CD14-positive monocyte (primary cell): ENCODE measurements at regions not wholly inside any gene's neighbourhood (a gene's known extent, or its start where the extent isn't known, plus 50 kb on each side); places are given as distances from the start of the nearest gene placed in this dataset.
"Not testable (repeated sequence)": the region's sequence is repeated elsewhere in the genome, so short reads cannot be mapped to it uniquely, and the experiment has no call there.

Source experiments
- DNase-seq, 3 donors: peaks; one replicate each; pipeline ENCODE4 v3.0.0-alpha.2; 2011 to 2022
- H2AFZ ChIP-seq: 2 replicates; pipeline ENCODE4 v1.6.0; 2012; ENCODE audit warnings: mild to moderate bottlenecking, low read depth, low read length, inconsistent platforms; ENCODE audit not compliant: insufficient read depth, poor library complexity, severe bottlenecking
- H3K27ac ChIP-seq, 2 donors: 1 replicate in 1 of 2; 2 replicates in 1 of 2; pipeline ENCODE4 v1.5.1; 2012 to 2013; ENCODE audit warnings: low read length in 2 of 2, control low read depth in 1 of 2, inconsistent platforms in 1 of 2, low read depth in 1 of 2, mild to moderate bottlenecking in 1 of 2
- H3K27me3 ChIP-seq, 2 donors: one replicate each; pipeline versions ENCODE4 v1.6.0 to v1.6.1; 2011 to 2013; ENCODE audit warnings: low read length in 2 of 2; ENCODE audit not compliant: control insufficient read depth in 2 of 2, insufficient read depth in 2 of 2
- H3K36me3 ChIP-seq, 2 donors: replicated peaks in 1 of 2; 1 replicate in 1 of 2; 2 replicates in 1 of 2; pipeline versions ENCODE4 v1.5.1 to v1.6.1; 2012 to 2013; ENCODE audit warnings: low read length in 2 of 2, control low read depth in 1 of 2, inconsistent platforms in 1 of 2, mild to moderate bottlenecking in 1 of 2; ENCODE audit not compliant: insufficient read depth in 2 of 2, control insufficient read depth in 1 of 2
- H3K4me1 ChIP-seq, 2 donors: 1 replicate in 1 of 2; 2 replicates in 1 of 2; pipeline versions ENCODE4 v1.5.1 to v1.6.1; 2012 to 2013; ENCODE audit warnings: low read length in 2 of 2, control low read depth in 1 of 2, inconsistent platforms in 1 of 2, mild to moderate bottlenecking in 1 of 2, moderate library complexity in 1 of 2; ENCODE audit not compliant: insufficient read depth in 2 of 2, control insufficient read depth in 1 of 2
- H3K4me2 ChIP-seq: replicated peaks from 2 replicates; pipeline ENCODE3; 2012; ENCODE audit warnings: low read length, moderate library complexity, mild to moderate bottlenecking; ENCODE audit not compliant: poor library complexity, severe bottlenecking; ENCODE audit errors: extremely low read depth
- H3K4me3 ChIP-seq, 3 experiments: fragments of 200-600 bp in 1 of 3; sonication (generic) in 1 of 3; replicated peaks in 1 of 3; 1 replicate in 2 of 3; 2 replicates in 1 of 3; pipeline ENCODE4 v1.5.1; 2011 to 2013; ENCODE audit warnings: low read length in 3 of 3, mild to moderate bottlenecking in 3 of 3, control low read depth in 2 of 3, low read depth in 2 of 3, inconsistent platforms in 1 of 3, moderate library complexity in 1 of 3
- H3K79me2 ChIP-seq: 2 replicates; pipeline ENCODE4 v1.6.0; 2012; ENCODE audit warnings: mild to moderate bottlenecking, control low read depth, inconsistent platforms, low read length, moderate library complexity; ENCODE audit not compliant: insufficient read depth
- H3K9ac ChIP-seq: 2 replicates; pipeline ENCODE4 v1.6.0; 2017; ENCODE audit warnings: low read length, mild to moderate bottlenecking; ENCODE audit not compliant: insufficient read depth, poor library complexity, severe bottlenecking
- H3K9me3 ChIP-seq, 2 donors: replicated peaks in 1 of 2; 1 replicate in 1 of 2; 2 replicates in 1 of 2; pipeline versions ENCODE4 v1.5.1 to v1.6.1; 2012 to 2013; ENCODE audit warnings: low read length in 2 of 2, control low read depth in 1 of 2; ENCODE audit not compliant: control insufficient read depth in 1 of 2, insufficient read depth in 1 of 2
- H4K20me1 ChIP-seq: 2 replicates; pipeline ENCODE4 v1.6.0; 2012; ENCODE audit warnings: mild to moderate bottlenecking, low read length, control low read depth, moderate library complexity; ENCODE audit not compliant: insufficient read depth
- H3K27ac Mint-ChIP-seq, 7 donors: one replicate each; pipeline ENCODE4 v1.8.0; 2020; ENCODE audit warnings: mild to moderate bottlenecking in 7 of 7, mixed read lengths in 7 of 7, moderate library complexity in 6 of 7, inconsistent platforms in 2 of 7
- H3K27me3 Mint-ChIP-seq, 3 donors: one replicate each; pipeline ENCODE4 v1.8.0; 2021 to 2022; ENCODE audit warnings: low read depth in 3 of 3, mild to moderate bottlenecking in 3 of 3, mixed read lengths in 3 of 3, moderate library complexity in 3 of 3, inconsistent platforms in 1 of 3
- H3K36me3 Mint-ChIP-seq, 2 donors: one replicate each; pipeline ENCODE4 v1.8.0; 2020; ENCODE audit warnings: mixed read lengths in 2 of 2, inconsistent platforms in 1 of 2, mild to moderate bottlenecking in 1 of 2
- H3K4me1 Mint-ChIP-seq: one replicate; pipeline ENCODE4 v1.8.0; 2020; ENCODE audit warnings: mild to moderate bottlenecking, mixed read lengths
- H3K4me3 Mint-ChIP-seq, 2 donors: one replicate each; pipeline ENCODE4 v1.8.0; 2020; ENCODE audit warnings: mild to moderate bottlenecking in 2 of 2, mixed read lengths in 2 of 2, moderate library complexity in 1 of 2
- H3K9me3 Mint-ChIP-seq, 7 donors: one replicate each; pipeline ENCODE4 v1.8.0; 2020 to 2022; ENCODE audit warnings: mixed read lengths in 7 of 7, mild to moderate bottlenecking in 6 of 7, moderate library complexity in 6 of 7, inconsistent platforms in 2 of 7
- CTCF ChIP-seq: fragments of 200-600 bp; IDR thresholded peaks from one replicate; pipeline ENCODE4 v1.8.0; 2022; ENCODE audit warnings: antibody characterized with exemption, mild to moderate bottlenecking
- WGBS: methylation state at CpG from one replicate; pipeline ENCODE4 v1.1.5; 2013; ENCODE audit warnings: missing lambda C conversion rate; ENCODE audit not compliant: insufficient coverage; 5-methylcytosine and 5-hydroxymethylcytosine counted together
- intact Hi-C, 2 donors: fragments of 100-400 bp; cut with micrococcal nuclease; formaldehyde crosslinking; loops; one replicate each; pipeline versions ENCODE4 v1.15.0 to v1.15.1; 2023

- Histone ChIP-seq H3K27ac (no peak overlapping the region), H4K20me1 (no peaks in the 10 kb centered on the region), H3K36me3 (no peaks in the 10 kb centered on the region), H2AFZ (no peak overlapping the region), H3K4me2 (no peak overlapping the region), H3K4me1 (no peaks in the 10 kb centered on the region), H3K4me3 (no peak overlapping the region), H3K27me3 (no peaks in the 10 kb centered on the region), H3K9me3 (no peaks in the 10 kb centered on the region), H3K9ac (no peak overlapping the region), H3K79me2 (no peaks in the 10 kb centered on the region)
- peaks cover 0 to 7% (median 3%) of the 10 kb centered on the region in 7 donors for H3K9me3 Mint-ChIP-seq
- no peak for TF ChIP-seq CTCF
- H3K4me1 Mint-ChIP-seq: no peaks in the 10 kb centered on the region
- intact Hi-C loops: no loop called here
- WGBS: no CpG with 5 or more reads among the region's 1 CpG
- H3K27ac Mint-ChIP-seq: no peak overlapping the region
- H3K36me3 Mint-ChIP-seq: no peaks in the 10 kb centered on the region
- no peak for DNase-seq
- H3K27me3 Mint-ChIP-seq: peaks cover 0 to 3% (median 2%) of the 10 kb centered on the region in 3 donors
- H3K4me3 Mint-ChIP-seq: no peak overlapping the region
Measured at GRCh38 chr4:120001850-120002249, 64.8 kb downstream of the MAD2L1 start.

DNA sequence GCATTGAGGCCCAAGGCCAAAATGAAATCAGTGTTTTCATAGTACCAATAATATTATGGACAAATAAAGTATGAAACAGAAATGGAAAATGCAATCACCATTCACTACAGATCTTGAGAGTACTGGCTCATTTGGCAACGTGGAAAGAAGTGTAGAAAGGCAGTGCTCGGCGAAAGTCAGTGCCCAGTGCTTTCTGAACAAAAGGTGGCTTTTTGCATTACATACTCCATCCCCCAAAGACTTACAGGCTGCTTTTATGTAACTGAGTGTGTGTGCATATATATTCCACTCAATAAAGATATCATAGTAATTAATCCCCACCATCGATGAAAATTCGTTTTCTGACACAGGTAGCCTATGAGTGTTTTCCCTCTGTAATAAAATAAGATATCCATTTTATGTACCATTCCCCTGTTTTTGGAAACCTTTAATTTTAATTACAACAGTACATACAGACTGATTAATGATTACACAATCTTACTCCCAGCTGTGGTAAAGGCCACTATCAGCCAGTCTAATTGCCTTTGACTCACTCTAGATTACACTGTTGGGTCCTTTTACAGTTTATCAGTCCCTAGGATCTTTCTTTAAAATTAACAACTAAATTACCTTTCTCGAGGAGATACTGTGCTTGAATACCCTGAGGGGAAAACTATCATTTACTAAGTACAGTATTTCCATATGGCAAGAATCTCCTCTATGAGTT lies 65.9 kb downstream of the MAD2L1 start:
- H3K4me2 ChIP-seq: no peak overlapping the region
- H3K27me3 ChIP-seq: no peaks in the 10 kb centered on the region
- no peaks in the 10 kb centered on the region for H3K36me3 ChIP-seq
- no peak overlapping the region for H2AFZ ChIP-seq
- no peaks in the 10 kb centered on the region for H4K20me1 ChIP-seq
- H3K27me3 Mint-ChIP-seq: peaks cover 0 to 3% (median 2%) of the 10 kb centered on the region in 3 donors
- WGBS: no CpG with 5 or more reads among the region's 6 CpGs
- no peak overlapping the region for H3K4me3 ChIP-seq
- peaks cover 0 to 6% (median 3%) of the 10 kb centered on the region in 7 donors for H3K9me3 Mint-ChIP-seq
- H3K9ac ChIP-seq: no peak overlapping the region
- no peaks in the 10 kb centered on the region for H3K4me1 ChIP-seq
- H3K9me3 ChIP-seq: no peaks in the 10 kb centered on the region
- no peak overlapping the region for H3K27ac ChIP-seq
- H3K36me3 Mint-ChIP-seq: no peaks in the 10 kb centered on the region
- no peaks in the 10 kb centered on the region for H3K4me1 Mint-ChIP-seq
- H3K4me3 Mint-ChIP-seq: no peak overlapping the region
- DNase-seq: no peak
- H3K79me2 ChIP-seq: no peaks in the 10 kb centered on the region
- no peak for TF ChIP-seq CTCF
- intact Hi-C loops: no loop called here
- no peak overlapping the region for H3K27ac Mint-ChIP-seq

DNA sequence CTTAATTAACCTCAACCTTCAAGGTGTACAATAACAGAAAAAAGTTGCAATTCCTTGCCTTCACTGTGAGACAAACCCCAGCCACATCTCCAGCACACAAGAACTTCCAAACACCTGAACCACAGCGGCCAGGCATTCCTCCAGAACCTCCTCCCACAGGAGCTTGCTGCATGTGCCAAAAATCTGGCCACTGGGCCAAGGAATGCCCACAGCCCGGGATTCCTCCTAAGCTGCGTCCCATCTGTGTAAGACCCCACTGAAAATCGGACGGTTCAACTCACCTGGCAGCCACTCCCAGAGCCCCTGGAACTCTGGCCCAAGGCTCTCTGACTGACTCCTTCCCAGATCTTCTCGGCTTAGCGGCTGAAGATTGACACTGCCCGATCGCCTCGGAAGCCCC lies 70.6 kb downstream of the MAD2L1 start:
- H3K27ac ChIP-seq, H3K9me3 Mint-ChIP-seq, H3K9ac ChIP-seq, H3K79me2 ChIP-seq, H2AFZ ChIP-seq, intact Hi-C loops, H3K27me3 ChIP-seq, H3K9me3 ChIP-seq, H3K4me1 Mint-ChIP-seq, H3K27me3 Mint-ChIP-seq, H3K36me3 ChIP-seq, DNase-seq, H3K4me3 ChIP-seq, H4K20me1 ChIP-seq, H3K36me3 Mint-ChIP-seq, H3K4me3 Mint-ChIP-seq, H3K27ac Mint-ChIP-seq, H3K4me2 ChIP-seq, H3K4me1 ChIP-seq: not testable (repeated sequence)
- WGBS: 100% methylated on average over 2 of the region's 10 CpGs
